Stimulated activated CD4-positive, alpha-beta T cell treated with anti-CD3 and anti-CD28 coated beads, Interleukin-15, amount 100 ng/mL, for 24 hours (primary cell): ENCODE measurements at regions not wholly inside any gene's neighbourhood (a gene's known extent, or its start where the extent isn't known, plus 50 kb on each side); places are given as distances from the start of the nearest gene placed in this dataset.
A peak's percentile ranks its signal among the peaks of the same experiment; 100 is the strongest.
"Not testable (repeated sequence)": the region's sequence is repeated elsewhere in the genome, so short reads cannot be mapped to it uniquely, and the experiment has no call there.

ENCODE experiments used
- DNase-seq: peaks from one replicate; pipeline ENCODE4 v3.0.0-alpha.2; 2020

- no peak for DNase-seq
Measured at GRCh38 chr2:58501371-58502160, 260.4 kb upstream of the FANCL start.

- no peak for DNase-seq
Measured at GRCh38 chr2:58497168-58497567, 256.0 kb upstream of the FANCL start.

- DNase-seq, result no peak
Measured at GRCh38 chr2:58495806-58496205, 254.7 kb upstream of the FANCL start.

- DNase-seq, result no peak
Measured at GRCh38 chr2:58494071-58494501, 253.0 kb upstream of the FANCL start.

GRCh38 chr2:58484629-58485028, 243.5 kb upstream of the FANCL start:
- no peak for DNase-seq

- DNase-seq, result no peak
Measured at GRCh38 chr2:58484221-58484620, 243.1 kb upstream of the FANCL start.

GRCh38 chr2:58483307-58483706, 242.2 kb upstream of the FANCL start:
- no peak for DNase-seq

GRCh38 chr2:58481670-58482069, 240.5 kb upstream of the FANCL start:
- no peak for DNase-seq

GRCh38 chr2:58480141-58480540, 239.0 kb upstream of the FANCL start:
- DNase-seq, result no peak

- DNase-seq, result no peak
Measured at GRCh38 chr2:58479535-58480140, 238.5 kb upstream of the FANCL start.

GRCh38 chr2:58476556-58476955, 235.4 kb upstream of the FANCL start:
- no peak for DNase-seq

GRCh38 chr2:58475756-58476155, 234.6 kb upstream of the FANCL start:
- no peak for DNase-seq

- DNase-seq, result no peak
Measured at GRCh38 chr2:58473165-58473564, 232.0 kb upstream of the FANCL start.

- no peak for DNase-seq
Measured at GRCh38 chr2:58466804-58467203, 225.7 kb upstream of the FANCL start.

GRCh38 chr2:58466021-58466420, 224.9 kb upstream of the FANCL start:
- DNase-seq, result not testable (repeated sequence)

- no peak for DNase-seq
Measured at GRCh38 chr2:58460670-58461069, 219.5 kb upstream of the FANCL start.

GRCh38 chr2:58449286-58450010, 208.3 kb upstream of the FANCL start:
- no peak for DNase-seq

GRCh38 chr2:58448845-58449244, 207.7 kb upstream of the FANCL start:
- no peak for DNase-seq

GRCh38 chr2:58448065-58448507, 207.0 kb upstream of the FANCL start:
- DNase-seq, result peak; percentile 38

GRCh38 chr2:58447586-58447985, 206.5 kb upstream of the FANCL start:
- no peak for DNase-seq

GRCh38 chr2:58441643-58442042, 200.5 kb upstream of the FANCL start:
- no peak for DNase-seq

- DNase-seq, result no peak
Measured at GRCh38 chr2:58436872-58437271, 195.7 kb upstream of the FANCL start.

- DNase-seq, result no peak
Measured at GRCh38 chr2:58435246-58435645, 194.1 kb upstream of the FANCL start.

- DNase-seq, result no peak
Measured at GRCh38 chr2:58434692-58435091, 193.6 kb upstream of the FANCL start.
